SK-N-SH (cell line): ENCODE measurements at regions not wholly inside any gene's neighbourhood (a gene's known extent, or its start where the extent isn't known, plus 50 kb on each side); places are given as distances from the start of the nearest gene placed in this dataset.

Experiments used
- CTCF ChIA-PET: fragments of 300-600, 350-600 bp; formaldehyde crosslinking; extraction: SDS; loops from one replicate; lab custom pipeline; 2021; lab: Yijun Ruan, JAX
- POLR2A ChIA-PET: fragments of 350-600 bp; sonication (Branson Sonifier 250); formaldehyde crosslinking; extraction: SDS; loops from one replicate; lab custom pipeline; 2020; ENCODE audit warnings: antibody characterized with exemption, inconsistent platforms; lab: Yijun Ruan, JAX
- DNase-seq: peaks from one replicate; pipeline ENCODE4 v3.0.0; 2012
- H2AFZ ChIP-seq: fragments of 200-600 bp; sonication (generic); 2 replicates; pipeline ENCODE4 v1.8.1; 2016; ENCODE audit warnings: antibody characterized with exemption, mild to moderate bottlenecking, low read depth
- H3F3A ChIP-seq: fragments of 200-600 bp; sonication (generic); replicated peaks from 2 replicates; pipeline ENCODE3; 2016; ENCODE audit warnings: antibody characterized with exemption, mild to moderate bottlenecking; ENCODE audit not compliant: insufficient read depth
- H3K27ac ChIP-seq, 2 experiments: fragments of 200-500 bp in 1 of 2; fragments of 200-600 bp in 1 of 2; sonication (Bioruptor generic) in 1 of 2; sonication (generic), shearing (Covaris generic) in 1 of 2; 2 replicates each; pipeline versions ENCODE4 v1.5.1 to v1.6.1; 2014 to 2016; ENCODE audit warnings: low read depth in 2 of 2, inconsistent platforms in 1 of 2, low read length in 1 of 2, mild to moderate bottlenecking in 1 of 2, mixed read lengths in 1 of 2
- H3K27me3 ChIP-seq: fragments of 200-600 bp; sonication (generic), shearing (Covaris generic); 2 replicates; pipeline ENCODE4 v1.6.1; 2016; ENCODE audit warnings: mixed run types; ENCODE audit not compliant: insufficient read depth
- H3K36me3 ChIP-seq, 2 experiments: fragments of 200-500 bp in 1 of 2; fragments of 200-600 bp in 1 of 2; sonication (Bioruptor generic) in 1 of 2; sonication (generic) in 1 of 2; replicated peaks in 1 of 2; 2 replicates each; pipeline versions ENCODE3 to v1.5.1; 2014 to 2016; ENCODE audit warnings: low read length in 1 of 2, mild to moderate bottlenecking in 1 of 2; ENCODE audit not compliant: insufficient read depth in 2 of 2, control insufficient read depth in 1 of 2
- H3K4me1 ChIP-seq, 2 experiments: fragments of 200-500 bp in 1 of 2; fragments of 200-600 bp in 1 of 2; sonication (Bioruptor generic) in 1 of 2; sonication (generic), shearing (Covaris generic) in 1 of 2; 2 replicates each; pipeline versions ENCODE4 v1.5.1 to v1.6.1; 2014 to 2016; ENCODE audit warnings: low read depth in 1 of 2, low read length in 1 of 2, mixed run types in 1 of 2; ENCODE audit not compliant: insufficient read depth in 2 of 2, control insufficient read depth in 1 of 2
- H3K4me2 ChIP-seq: fragments of 200-600 bp; sonication (generic), shearing (Covaris generic); 2 replicates; pipeline ENCODE4 v1.6.1; 2017; ENCODE audit warnings: mixed run types
- H3K4me3 ChIP-seq, 2 experiments: fragments of 200-500 bp in 1 of 2; fragments of 200-600 bp in 1 of 2; sonication (Bioruptor generic) in 1 of 2; sonication (generic), shearing (Covaris generic) in 1 of 2; 2 replicates each; pipeline versions ENCODE4 v1.5.1 to v1.8.1; 2014 to 2016; ENCODE audit warnings: low read depth in 2 of 2, inconsistent platforms in 1 of 2, low read length in 1 of 2, mild to moderate bottlenecking in 1 of 2, mixed read lengths in 1 of 2, moderate library complexity in 1 of 2
- H3K79me2 ChIP-seq: fragments of 200-600 bp; sonication (generic); 2 replicates; pipeline ENCODE4 v1.8.1; 2017; ENCODE audit warnings: mild to moderate bottlenecking; ENCODE audit not compliant: insufficient read depth
- H3K9ac ChIP-seq: fragments of 200-600 bp; sonication (generic); 2 replicates; pipeline ENCODE4 v1.6.1; 2017; ENCODE audit warnings: mixed run types
- H3K9me2 ChIP-seq: fragments of 200-600 bp; sonication (generic); 2 replicates; pipeline ENCODE4 v1.6.1; 2017; ENCODE audit warnings: mixed run types
- H3K9me3 ChIP-seq: fragments of 200-600 bp; sonication (generic); 2 replicates; pipeline ENCODE4 v1.6.1; 2017; ENCODE audit warnings: mixed run types, mild to moderate bottlenecking, moderate library complexity
- H4K20me1 ChIP-seq: fragments of 200-600 bp; sonication (generic); 2 replicates; pipeline ENCODE4 v1.6.1; 2017; ENCODE audit warnings: mild to moderate bottlenecking, mixed run types; ENCODE audit not compliant: insufficient read depth
- EP300 ChIP-seq, 2 experiments: IDR thresholded peaks; 2 replicates each; pipeline versions ENCODE4 v1.4.0 to v1.6.1; 2012; ENCODE audit warnings: borderline replicate concordance in 1 of 2, low read depth in 1 of 2, low read length in 1 of 2
- FOXM1 ChIP-seq: IDR thresholded peaks from 2 replicates; pipeline ENCODE4 v1.4.0; 2012; ENCODE audit warnings: low read depth, mild to moderate bottlenecking
- IRF3 ChIP-seq: fragments of 150-350 bp; IDR thresholded peaks from 2 replicates; pipeline ENCODE4 v1.6.1; 2016; ENCODE audit warnings: mild to moderate bottlenecking, low read depth, low read length
- JUND ChIP-seq: IDR thresholded peaks from 2 replicates; pipeline ENCODE4 v1.4.0; 2012
- MEF2A ChIP-seq: IDR thresholded peaks from 2 replicates; pipeline ENCODE4 v1.4.0; 2012; ENCODE audit warnings: low read depth, borderline replicate concordance
- MXI1 ChIP-seq: IDR thresholded peaks from 2 replicates; pipeline ENCODE4 v1.6.1; 2012; ENCODE audit warnings: mild to moderate bottlenecking, low read depth, low read length, improper control_type of control experiment
- NFIC ChIP-seq: IDR thresholded peaks from 2 replicates; pipeline ENCODE4 v1.4.0; 2012; ENCODE audit warnings: borderline replicate concordance
- POLR2AphosphoS5 ChIP-seq: IDR thresholded peaks from 2 replicates; pipeline ENCODE4 v1.6.1; 2012; ENCODE audit warnings: low read depth, low read length
- RAD21 ChIP-seq: IDR thresholded peaks from 2 replicates; pipeline ENCODE4 v1.6.1; 2012; ENCODE audit warnings: mild to moderate bottlenecking, low read length
- RCOR1 ChIP-seq: fragments of 150-350 bp; IDR thresholded peaks from 2 replicates; pipeline ENCODE4 v1.6.1; 2017; ENCODE audit warnings: antibody characterized with exemption, low read length
- SIN3A ChIP-seq: IDR thresholded peaks from 2 replicates; pipeline ENCODE4 v1.6.1; 2012; ENCODE audit warnings: low read depth, mild to moderate bottlenecking, low read length, moderate library complexity, borderline replicate concordance
- TAF1 ChIP-seq: IDR thresholded peaks from 2 replicates; pipeline ENCODE4 v1.6.1; 2012; ENCODE audit warnings: low read depth, mild to moderate bottlenecking, low read length, moderate library complexity, borderline replicate concordance
- USF2 ChIP-seq: fragments of 150-350 bp; IDR thresholded peaks from 2 replicates; pipeline ENCODE4 v1.6.1; 2017; ENCODE audit warnings: antibody characterized with exemption, low read length, low read depth, borderline replicate concordance
- YY1 ChIP-seq: IDR thresholded peaks from 2 replicates; pipeline ENCODE4 v1.4.0; 2012; ENCODE audit warnings: low read depth, mild to moderate bottlenecking
- ZBTB33 ChIP-seq: IDR thresholded peaks from 2 replicates; pipeline ENCODE4 v1.4.0; 2012; ENCODE audit warnings: low read depth, borderline replicate concordance
- WGBS: methylation state at CpG from one replicate; pipeline ENCODE4 v1.1.6; 2017; ENCODE audit warnings: low lambda C conversion rate; 5-methylcytosine and 5-hydroxymethylcytosine counted together
- TF ChIP-seq, protein P1 (sequence below): IDR thresholded peaks from 2 replicates; pipeline ENCODE4; 2012

DNA sequence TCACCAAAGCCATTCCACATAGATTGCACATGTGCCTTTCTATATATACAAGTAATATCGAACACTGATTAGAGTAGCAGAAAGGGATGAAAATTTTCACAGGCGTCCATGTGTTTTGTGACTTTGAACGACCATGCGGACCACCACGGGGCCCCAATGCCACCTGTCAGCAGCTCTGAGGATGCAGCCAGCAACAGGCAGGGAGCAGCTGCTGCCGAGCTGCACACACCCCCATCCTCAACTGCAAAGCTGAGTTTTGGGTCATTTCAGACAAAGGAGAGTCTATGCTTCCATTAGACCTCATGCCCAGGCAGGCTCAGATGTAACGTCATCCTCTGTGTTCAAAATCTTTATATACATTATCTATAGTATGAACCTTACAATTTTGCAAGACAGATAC lies 503.8 kb downstream of the IRX1 start:
- no peaks in the 10 kb centered on the region for H4K20me1 ChIP-seq
- H3K4me3 ChIP-seq, result no peak overlapping the region
- H3K36me3 ChIP-seq, result no peaks in the 10 kb centered on the region
- H3F3A ChIP-seq, result no peaks in the 10 kb centered on the region
- ChIA-PET POLR2A (no interaction called here), CTCF (no interaction called here)
- no peak for DNase-seq
- TF ChIP-seq, protein P1, sequence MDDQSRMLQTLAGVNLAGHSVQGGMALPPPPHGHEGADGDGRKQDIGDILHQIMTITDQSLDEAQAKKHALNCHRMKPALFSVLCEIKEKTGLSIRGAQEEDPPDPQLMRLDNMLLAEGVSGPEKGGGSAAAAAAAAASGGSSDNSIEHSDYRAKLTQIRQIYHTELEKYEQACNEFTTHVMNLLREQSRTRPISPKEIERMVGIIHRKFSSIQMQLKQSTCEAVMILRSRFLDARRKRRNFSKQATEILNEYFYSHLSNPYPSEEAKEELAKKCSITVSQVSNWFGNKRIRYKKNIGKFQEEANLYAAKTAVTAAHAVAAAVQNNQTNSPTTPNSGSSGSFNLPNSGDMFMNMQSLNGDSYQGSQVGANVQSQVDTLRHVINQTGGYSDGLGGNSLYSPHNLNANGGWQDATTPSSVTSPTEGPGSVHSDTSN, result no peak
- TF ChIP-seq NFIC (no peak), POLR2AphosphoS5 (no peak), FOXM1 (no peak), ZBTB33 (no peak)
- H3K4me2 ChIP-seq, result no peak overlapping the region
- H2AFZ ChIP-seq, result no peak overlapping the region
- H3K9me2 ChIP-seq, result no peaks in the 10 kb centered on the region
- WGBS, result 4% methylated on average over 6 of the region's 7 CpGs
- no peaks in the 10 kb centered on the region for H3K9me3 ChIP-seq
- H3K9ac ChIP-seq, result no peak overlapping the region
- no peak overlapping the region for H3K27ac ChIP-seq
- H3K79me2 ChIP-seq, result no peaks in the 10 kb centered on the region
- no peaks in the 10 kb centered on the region for H3K4me1 ChIP-seq
- H3K27me3 ChIP-seq, result no peaks in the 10 kb centered on the region

GRCh38 chr5:4100739-4101138 lies 505.1 kb downstream of the IRX1 start:
- H3K4me1 ChIP-seq, result no peaks in the 10 kb centered on the region
- DNase-seq, result no peak
- H4K20me1 ChIP-seq, result no peaks in the 10 kb centered on the region
- ChIA-PET CTCF (no interaction called here), POLR2A (no interaction called here)
- no peaks in the 10 kb centered on the region for H3K79me2 ChIP-seq
- H2AFZ ChIP-seq, result no peak overlapping the region
- H3K36me3 ChIP-seq, result no peaks in the 10 kb centered on the region
- H3K9me3 ChIP-seq, result no peaks in the 10 kb centered on the region
- no peak overlapping the region for H3K4me3 ChIP-seq
- TF ChIP-seq JUND (no peak), RCOR1 (no peak), POLR2AphosphoS5 (no peak), MXI1 (no peak), MEF2A (no peak), NFIC (no peak), TAF1 (no peak), IRF3 (no peak), EP300 (IDR thresholded peaks at IDR 0.05; ENCODE audit: borderline replicate concordance in 1 of 2, low read depth in 1 of 2, low read length in 1 of 2) (no peak), SIN3A (no peak), YY1 (no peak), USF2 (no peak), RAD21 (no peak)
- TF ChIP-seq, protein P1, result no peak
- 4% methylated on average over 14 of the region's 14 CpGs for WGBS
- H3K9me2 ChIP-seq, result no peaks in the 10 kb centered on the region
- H3K27me3 ChIP-seq, result no peaks in the 10 kb centered on the region
- H3F3A ChIP-seq, result no peaks in the 10 kb centered on the region
- no peak overlapping the region for H3K27ac ChIP-seq
- no peak overlapping the region for H3K4me2 ChIP-seq
- H3K9ac ChIP-seq, result no peak overlapping the region
